ENCODE measurements at regions not wholly inside any gene's neighbourhood (a gene's known extent, or its start where the extent isn't known, plus 50 kb on each side); places are given as distances from the start of the nearest gene placed in this dataset.

GRCh38 chr6:103629613-103630012 lies 1230.1 kb downstream of the HACE1 start:
- DNase-seq: no peak
- intact Hi-C loops (cut with DNase I): no loop called here
- no peak overlapping the region for H3K27ac ChIP-seq
- no peaks in the 10 kb centered on the region for H3K4me1 ChIP-seq (replicated peaks in 1 of 2)
- H3K27me3 ChIP-seq: no peaks in the 10 kb centered on the region
- H3K36me3 ChIP-seq (replicated peaks in 1 of 2): no peaks in the 10 kb centered on the region
- TF ChIP-seq CTCF (IDR thresholded peaks at IDR 0.05) (no peak), POLR2A (IDR thresholded peaks at IDR 0.05) (no peak)
- 83 to 97% (median 94%) methylated on average over 1 of the region's 1 CpG for WGBS, 4 donors
- H3K4me3 ChIP-seq: no peak overlapping the region
- no peaks in the 10 kb centered on the region for H3K9me3 ChIP-seq (replicated peaks in 1 of 3)

- TF ChIP-seq POLR2A (IDR thresholded peaks at IDR 0.05): no peak
- TF ChIP-seq CTCF (IDR thresholded peaks at IDR 0.05): no peak
- H3K36me3 ChIP-seq (replicated peaks in 1 of 2): no peaks in the 10 kb centered on the region
- no peaks in the 10 kb centered on the region for H3K27me3 ChIP-seq
- 78 to 97% (median 88%) methylated on average over 1 of the region's 1 CpG for WGBS, 4 donors
- H3K4me1 ChIP-seq (replicated peaks in 1 of 2): peaks cover 0 to 4% of the 10 kb centered on the region in 2 donors
- intact Hi-C loops (cut with DNase I): no loop called here
- H3K4me3 ChIP-seq: no peak overlapping the region
- no peak overlapping the region for H3K27ac ChIP-seq
- no peaks in the 10 kb centered on the region for H3K9me3 ChIP-seq (replicated peaks in 1 of 3)
- DNase-seq: peak in 1 of 7 donors; percentile 27
Observed at GRCh38 chr6:103617642-103618041, 1242.1 kb downstream of the HACE1 start.

GRCh38 chr6:103587722-103588121 lies 1272.0 kb downstream of the HACE1 start:
- Histone ChIP-seq H3K27me3 (no peaks in the 10 kb centered on the region), H3K4me1 (replicated peaks in 1 of 2) (no peaks in the 10 kb centered on the region), H3K9me3 (replicated peaks in 1 of 3) (no peaks in the 10 kb centered on the region), H3K4me3 (no peak overlapping the region), H3K36me3 (replicated peaks in 1 of 2) (no peaks in the 10 kb centered on the region), H3K27ac (no peak overlapping the region)
- intact Hi-C loops (cut with DNase I): no loop called here
- WGBS, 4 donors: 69 to 94% (median 71%) methylated on average over 3 of the region's 3 CpGs
- no peak for DNase-seq
- no peak for TF ChIP-seq CTCF (IDR thresholded peaks at IDR 0.05)
- no peak for TF ChIP-seq POLR2A (IDR thresholded peaks at IDR 0.05)

GRCh38 chr6:103578115-103578514 lies 1281.6 kb downstream of the HACE1 start:
- H3K27me3 ChIP-seq: no peaks in the 10 kb centered on the region
- DNase-seq: no peak
- no peak overlapping the region for H3K27ac ChIP-seq
- 63 to 89% (median 83%) methylated on average over 3 of the region's 3 CpGs for WGBS, 4 donors
- no peak overlapping the region for H3K4me3 ChIP-seq
- intact Hi-C loops (cut with DNase I): no loop called here
- no peaks in the 10 kb centered on the region for H3K4me1 ChIP-seq (replicated peaks in 1 of 2)
- H3K9me3 ChIP-seq (replicated peaks in 1 of 3): peaks cover 0 to 6% (median 0%) of the 10 kb centered on the region in 3 donors
- no peak for TF ChIP-seq POLR2A (IDR thresholded peaks at IDR 0.05)
- no peak for TF ChIP-seq CTCF (IDR thresholded peaks at IDR 0.05)
- no peaks in the 10 kb centered on the region for H3K36me3 ChIP-seq (replicated peaks in 1 of 2)
